ENCODE measurements at regions not wholly inside any gene's neighbourhood (a gene's known extent, or its start where the extent isn't known, plus 50 kb on each side); places are given as distances from the start of the nearest gene placed in this dataset.

DNA sequence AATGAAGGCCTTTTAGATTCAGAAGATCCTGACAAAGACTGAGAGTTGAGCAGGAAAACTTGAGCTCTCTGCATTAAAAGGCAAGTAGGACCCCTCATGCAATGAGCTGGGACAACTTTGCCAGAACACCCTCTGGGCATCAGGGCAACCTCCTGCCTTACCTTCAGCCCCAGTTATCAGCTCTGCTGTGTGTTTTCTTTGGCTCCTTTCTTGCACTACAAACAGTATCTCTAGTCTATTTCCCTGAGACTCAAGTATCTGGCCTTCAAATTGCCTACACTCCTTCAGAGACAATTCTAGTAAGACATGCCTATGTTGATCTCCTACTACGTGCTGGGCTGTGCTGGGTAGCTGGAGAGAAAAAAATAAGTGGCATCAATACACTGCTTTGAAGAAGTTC, 192.2 kb downstream of the MID1IP1 start:
- intact Hi-C loops (cut with micrococcal nuclease) = no loop called here
- Mint-ChIP-seq H3K4me3 (no peak overlapping the region), H3K27ac (no peak overlapping the region), H3K27me3 (no peaks in the 10 kb centered on the region), H3K4me1 (ENCODE audit: low read depth) (peaks cover 18% of the 10 kb centered on the region), H3K36me3 (ENCODE audit: low read depth) (no peaks in the 10 kb centered on the region), H3K9me3 (no peaks in the 10 kb centered on the region)

DNA sequence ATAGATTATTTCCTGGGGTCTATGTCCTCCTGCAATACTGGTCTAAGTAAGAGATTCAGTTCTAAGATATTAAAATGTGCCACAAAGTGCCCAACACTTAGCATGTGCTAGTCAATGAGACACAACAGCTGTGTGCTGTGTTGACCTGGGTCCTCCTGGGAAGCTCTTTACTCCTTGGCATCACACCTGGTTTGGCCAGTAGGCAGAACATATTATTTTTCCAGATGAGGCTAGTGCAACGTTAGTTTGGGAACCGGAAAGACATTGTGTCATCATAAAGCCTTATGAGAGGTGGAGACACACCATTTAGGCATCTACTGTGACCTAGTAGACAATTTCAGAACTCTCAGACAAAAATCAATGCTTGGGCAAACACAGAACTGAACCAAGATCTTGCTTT, 197.8 kb downstream of the MID1IP1 start:
- H3K4me3 Mint-ChIP-seq = no peak overlapping the region
- no peaks in the 10 kb centered on the region for H3K27me3 Mint-ChIP-seq
- no peak overlapping the region for H3K27ac Mint-ChIP-seq
- H3K36me3 Mint-ChIP-seq (ENCODE audit: low read depth) = no peaks in the 10 kb centered on the region
- intact Hi-C loops (cut with micrococcal nuclease) = no loop called here
- no peaks in the 10 kb centered on the region for H3K9me3 Mint-ChIP-seq
- H3K4me1 Mint-ChIP-seq (ENCODE audit: low read depth) = no peaks in the 10 kb centered on the region

DNA sequence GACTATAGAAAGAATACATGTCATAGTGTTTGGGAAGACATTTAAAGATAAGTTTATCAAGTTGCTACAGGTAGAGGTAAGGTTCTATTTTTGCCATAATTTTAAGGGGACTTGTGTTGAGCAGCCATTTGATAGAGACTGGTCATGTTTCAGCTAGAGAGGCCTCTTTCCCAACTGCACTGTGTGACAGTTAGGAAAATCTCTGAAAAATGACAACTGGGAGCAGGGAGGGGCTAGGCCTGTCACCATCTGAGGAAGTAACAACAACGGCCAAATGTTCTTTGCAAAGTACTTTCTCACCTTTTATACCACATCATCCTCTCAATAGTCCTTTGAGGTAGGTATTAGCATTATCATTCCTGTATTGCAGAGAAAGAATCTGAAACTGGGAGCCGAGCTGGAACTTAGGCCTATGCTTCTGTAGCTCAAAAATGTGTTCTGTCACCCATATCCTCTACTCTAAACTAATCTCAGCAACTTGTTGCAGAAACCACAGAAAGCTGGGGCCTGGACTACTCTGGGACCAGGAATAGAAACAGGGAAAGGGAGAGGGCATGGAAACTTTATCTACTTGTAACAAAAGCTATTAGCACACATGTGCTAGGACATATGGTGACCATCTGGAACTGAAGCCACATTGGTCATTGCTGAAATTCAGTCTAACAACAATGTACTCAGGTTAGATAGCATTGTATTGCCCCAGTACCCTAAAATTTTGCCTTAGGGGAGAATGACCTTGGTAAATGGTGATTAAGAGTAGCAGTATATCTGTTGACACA, 198.9 kb downstream of the MID1IP1 start:
- intact Hi-C loops (cut with micrococcal nuclease) = no loop called here
- Mint-ChIP-seq H3K27me3 (no peaks in the 10 kb centered on the region), H3K4me1 (ENCODE audit: low read depth) (no peaks in the 10 kb centered on the region), H3K9me3 (no peaks in the 10 kb centered on the region), H3K27ac (no peak overlapping the region), H3K36me3 (ENCODE audit: low read depth) (no peaks in the 10 kb centered on the region), H3K4me3 (no peak overlapping the region)

DNA sequence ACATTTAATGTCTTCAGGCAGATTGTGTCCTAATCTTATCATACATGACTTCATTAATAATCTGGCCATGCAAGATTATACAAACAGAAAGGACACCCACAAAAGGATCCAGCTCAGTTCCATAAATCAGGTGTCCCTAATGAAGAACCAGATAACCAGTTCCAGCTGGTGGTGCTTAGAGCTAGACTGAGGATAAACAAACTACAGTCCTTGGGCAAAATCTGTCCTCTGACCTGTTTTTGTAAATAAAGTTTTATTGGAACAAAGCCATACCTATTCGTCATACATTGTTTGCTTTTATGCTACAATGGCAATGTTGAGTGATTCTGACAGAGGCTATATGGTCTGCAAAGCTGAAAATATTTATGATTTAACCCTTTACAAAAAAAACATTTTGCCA, 199.5 kb downstream of the MID1IP1 start:
- no peaks in the 10 kb centered on the region for H3K27me3 Mint-ChIP-seq
- no peaks in the 10 kb centered on the region for H3K4me1 Mint-ChIP-seq (ENCODE audit: low read depth)
- no peak overlapping the region for H3K27ac Mint-ChIP-seq
- no peaks in the 10 kb centered on the region for H3K9me3 Mint-ChIP-seq
- intact Hi-C loops (cut with micrococcal nuclease) = no loop called here
- no peaks in the 10 kb centered on the region for H3K36me3 Mint-ChIP-seq (ENCODE audit: low read depth)
- no peak overlapping the region for H3K4me3 Mint-ChIP-seq

DNA sequence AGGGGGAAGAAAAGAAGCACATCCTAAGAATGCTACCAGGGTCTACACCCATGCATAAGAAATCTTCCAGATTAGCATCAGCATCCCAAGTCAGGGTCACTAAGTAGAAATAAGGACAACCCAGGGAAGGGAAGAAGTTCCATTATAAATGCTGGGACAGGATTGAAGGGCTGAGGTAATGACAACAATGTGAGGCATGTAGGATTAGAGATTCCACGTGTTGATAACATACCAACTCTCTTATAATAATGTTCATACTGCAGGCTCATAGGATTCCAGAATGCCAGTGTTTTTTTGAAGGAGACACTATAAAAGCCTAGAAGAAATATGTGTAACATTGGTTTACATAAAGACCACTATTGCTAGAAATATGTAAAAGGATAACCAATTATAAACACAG, 201.2 kb downstream of the MID1IP1 start:
- Mint-ChIP-seq H3K4me1 (ENCODE audit: low read depth) (no peaks in the 10 kb centered on the region), H3K9me3 (no peaks in the 10 kb centered on the region), H3K27me3 (no peaks in the 10 kb centered on the region), H3K4me3 (no peak overlapping the region), H3K27ac (no peak overlapping the region), H3K36me3 (ENCODE audit: low read depth) (no peaks in the 10 kb centered on the region)
- intact Hi-C loops (cut with micrococcal nuclease) = no loop called here

DNA sequence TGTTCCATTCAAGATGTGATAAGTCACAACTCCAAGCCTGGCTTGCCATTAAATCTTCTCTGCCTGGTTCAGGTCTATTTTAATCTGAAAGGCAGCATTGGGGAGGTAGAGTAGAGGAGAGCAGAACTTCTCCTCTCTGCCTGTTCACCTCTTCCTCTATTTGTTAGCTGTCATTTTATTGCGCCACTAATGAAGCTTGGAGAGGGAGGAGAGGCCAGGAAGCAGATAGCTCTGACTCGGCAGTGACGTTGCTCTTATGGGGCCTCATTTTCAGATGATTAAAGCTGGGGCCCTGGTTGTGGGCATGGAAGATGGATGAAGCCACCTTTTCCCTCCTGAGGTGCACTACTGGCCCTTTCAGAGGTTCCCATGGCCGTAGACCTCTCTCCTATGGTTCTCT, 207.3 kb downstream of the MID1IP1 start:
- Mint-ChIP-seq H3K4me1 (ENCODE audit: low read depth) (peaks cover 17% of the 10 kb centered on the region), H3K4me3 (no peak overlapping the region), H3K27me3 (no peaks in the 10 kb centered on the region), H3K9me3 (no peaks in the 10 kb centered on the region), H3K36me3 (ENCODE audit: low read depth) (no peaks in the 10 kb centered on the region), H3K27ac (no peak overlapping the region)
- intact Hi-C loops (cut with micrococcal nuclease) = no loop called here

DNA sequence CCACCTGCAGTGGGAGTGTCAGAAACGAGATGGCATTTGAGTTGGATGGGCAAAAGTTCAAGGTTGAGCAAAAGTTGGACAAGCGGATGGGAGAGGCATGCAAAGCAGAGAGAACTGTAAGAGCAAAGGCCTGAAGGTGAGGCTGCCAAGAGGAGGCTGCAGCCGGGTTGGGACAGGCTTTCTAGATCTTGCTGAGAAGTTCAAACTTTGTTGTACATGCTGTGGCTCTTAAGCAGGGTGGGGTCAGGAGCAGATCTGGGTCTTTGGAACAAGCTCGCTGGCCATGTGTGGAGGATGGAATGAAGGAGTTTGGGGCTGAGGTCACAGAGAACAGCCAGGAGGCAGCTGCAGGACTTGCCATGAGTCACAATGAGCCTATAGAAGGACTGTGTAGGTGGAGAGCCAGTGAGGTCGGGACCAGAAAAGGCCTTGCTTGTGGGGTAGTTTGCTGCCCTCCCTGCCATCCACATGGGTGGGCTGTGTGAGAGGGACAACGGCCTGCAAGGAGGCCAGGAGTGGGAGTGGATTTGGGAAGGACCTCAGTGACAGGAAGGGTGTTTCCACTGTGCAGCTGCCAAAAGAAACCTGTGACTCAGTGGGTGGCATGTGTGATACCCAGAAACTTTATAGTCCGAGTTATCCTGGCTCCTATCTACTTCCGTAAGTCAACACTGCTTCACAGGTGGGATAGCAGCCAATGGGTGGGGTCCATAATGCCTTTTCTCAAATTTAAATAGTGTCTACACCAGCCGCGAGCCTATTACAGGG, 210.4 kb downstream of the MID1IP1 start:
- H3K4me3 Mint-ChIP-seq = no peak overlapping the region
- no peak overlapping the region for H3K27ac Mint-ChIP-seq
- intact Hi-C loops (cut with micrococcal nuclease) = no loop called here
- no peaks in the 10 kb centered on the region for H3K9me3 Mint-ChIP-seq
- no peaks in the 10 kb centered on the region for H3K27me3 Mint-ChIP-seq
- H3K4me1 Mint-ChIP-seq (ENCODE audit: low read depth) = peaks cover 17% of the 10 kb centered on the region
- no peaks in the 10 kb centered on the region for H3K36me3 Mint-ChIP-seq (ENCODE audit: low read depth)

DNA sequence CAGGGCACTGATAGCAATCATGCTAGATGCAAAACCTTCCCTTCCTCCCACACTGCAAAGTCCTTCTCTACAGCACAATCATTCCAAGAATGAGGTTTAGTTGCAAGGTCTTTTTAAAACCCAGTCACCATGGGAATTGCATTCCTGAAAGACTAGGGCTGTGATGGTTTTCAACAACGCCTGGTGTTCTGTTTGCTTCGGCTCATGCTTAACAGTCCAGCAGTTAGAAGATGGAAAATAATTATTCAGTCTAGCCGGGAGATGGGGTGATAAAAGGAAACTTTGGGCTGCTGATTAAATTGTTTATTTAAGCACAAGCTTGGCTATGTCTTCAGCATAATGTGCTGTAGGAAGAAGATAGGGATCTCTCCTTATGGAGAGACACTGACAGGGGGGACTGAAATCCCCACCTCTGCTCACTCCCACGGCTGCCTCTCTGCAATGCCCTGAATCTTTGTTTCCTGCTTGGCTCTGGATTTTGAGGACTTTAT, 211.4 kb downstream of the MID1IP1 start:
- H3K27ac Mint-ChIP-seq = no peak overlapping the region
- H3K27me3 Mint-ChIP-seq = no peaks in the 10 kb centered on the region
- intact Hi-C loops (cut with micrococcal nuclease) = no loop called here
- H3K4me1 Mint-ChIP-seq (ENCODE audit: low read depth) = peaks cover 17% of the 10 kb centered on the region
- H3K36me3 Mint-ChIP-seq (ENCODE audit: low read depth) = no peaks in the 10 kb centered on the region
- no peaks in the 10 kb centered on the region for H3K9me3 Mint-ChIP-seq
- H3K4me3 Mint-ChIP-seq = no peak overlapping the region

DNA sequence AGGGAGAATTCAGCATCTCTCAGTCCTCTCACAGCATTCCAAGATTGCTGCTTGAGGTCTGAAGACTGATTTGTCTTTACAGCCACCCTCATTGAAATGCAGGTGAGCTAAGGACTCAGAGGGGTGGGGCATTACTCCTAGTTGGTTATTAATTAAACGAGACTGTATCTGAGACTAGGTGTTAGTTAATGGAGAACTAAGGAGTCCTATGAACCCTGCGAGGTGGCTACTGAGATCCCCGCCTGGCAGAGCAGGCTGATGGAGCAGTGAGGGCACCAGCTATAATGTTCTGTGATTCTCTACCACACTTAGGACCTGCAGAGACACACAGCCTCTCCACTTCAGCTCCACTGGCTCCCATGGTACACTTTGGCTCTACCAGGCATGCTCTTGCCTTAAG, 215.3 kb downstream of the MID1IP1 start:
- no peaks in the 10 kb centered on the region for H3K27me3 Mint-ChIP-seq
- no peak overlapping the region for H3K27ac Mint-ChIP-seq
- H3K4me1 Mint-ChIP-seq (ENCODE audit: low read depth) = peaks cover 14% of the 10 kb centered on the region
- H3K36me3 Mint-ChIP-seq (ENCODE audit: low read depth) = no peaks in the 10 kb centered on the region
- no peak overlapping the region for H3K4me3 Mint-ChIP-seq
- intact Hi-C loops (cut with micrococcal nuclease) = no loop called here
- no peaks in the 10 kb centered on the region for H3K9me3 Mint-ChIP-seq

DNA sequence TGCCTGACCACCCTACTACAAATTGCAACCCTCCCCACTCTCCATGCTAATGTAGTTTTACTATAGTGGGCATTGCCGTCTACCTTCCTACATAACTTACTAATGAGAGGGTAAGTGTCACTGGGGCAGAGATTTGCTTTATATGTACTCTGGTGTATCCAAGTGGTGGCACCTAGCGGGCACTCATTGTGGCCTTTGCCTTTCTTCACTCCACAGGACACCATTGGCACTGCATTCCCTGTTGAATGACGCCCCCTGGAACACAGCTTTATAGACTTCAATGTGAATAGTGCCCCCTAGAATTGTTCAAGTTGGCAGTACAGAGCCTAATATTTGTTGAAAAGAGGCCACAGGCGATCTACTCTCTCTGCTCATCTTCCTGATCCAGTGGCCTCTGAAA, 215.8 kb downstream of the MID1IP1 start:
- Mint-ChIP-seq H3K27ac (no peak overlapping the region), H3K9me3 (no peaks in the 10 kb centered on the region), H3K36me3 (ENCODE audit: low read depth) (no peaks in the 10 kb centered on the region), H3K4me1 (ENCODE audit: low read depth) (peaks cover 10% of the 10 kb centered on the region), H3K4me3 (no peak overlapping the region), H3K27me3 (no peaks in the 10 kb centered on the region)
- intact Hi-C loops (cut with micrococcal nuclease) = no loop called here

DNA sequence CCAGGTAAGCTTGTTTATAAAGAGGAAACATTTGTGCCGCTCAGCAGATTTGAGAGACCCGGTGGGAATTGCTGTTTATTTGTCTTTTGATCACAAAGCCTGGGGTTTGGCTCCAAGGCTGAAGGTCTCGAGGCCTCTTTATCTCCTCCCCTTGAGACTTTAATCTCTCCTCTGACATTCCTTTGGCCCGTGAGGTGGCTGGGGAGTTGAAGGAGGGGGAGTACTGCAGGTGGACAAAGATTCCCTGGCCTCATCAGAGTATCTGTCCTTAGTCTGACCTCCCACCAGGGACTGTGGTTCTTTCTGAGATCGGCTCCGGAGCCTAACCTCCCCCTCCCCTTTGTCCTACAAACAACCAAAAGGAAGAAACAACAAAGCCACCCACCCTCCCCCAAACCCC, 216.5 kb downstream of the MID1IP1 start:
- H3K9me3 Mint-ChIP-seq = no peaks in the 10 kb centered on the region
- no peak overlapping the region for H3K4me3 Mint-ChIP-seq
- H3K27ac Mint-ChIP-seq = no peak overlapping the region
- no peaks in the 10 kb centered on the region for H3K27me3 Mint-ChIP-seq
- intact Hi-C loops (cut with micrococcal nuclease) = no loop called here
- H3K36me3 Mint-ChIP-seq (ENCODE audit: low read depth) = no peaks in the 10 kb centered on the region
- peaks cover 10% of the 10 kb centered on the region for H3K4me1 Mint-ChIP-seq (ENCODE audit: low read depth)

DNA sequence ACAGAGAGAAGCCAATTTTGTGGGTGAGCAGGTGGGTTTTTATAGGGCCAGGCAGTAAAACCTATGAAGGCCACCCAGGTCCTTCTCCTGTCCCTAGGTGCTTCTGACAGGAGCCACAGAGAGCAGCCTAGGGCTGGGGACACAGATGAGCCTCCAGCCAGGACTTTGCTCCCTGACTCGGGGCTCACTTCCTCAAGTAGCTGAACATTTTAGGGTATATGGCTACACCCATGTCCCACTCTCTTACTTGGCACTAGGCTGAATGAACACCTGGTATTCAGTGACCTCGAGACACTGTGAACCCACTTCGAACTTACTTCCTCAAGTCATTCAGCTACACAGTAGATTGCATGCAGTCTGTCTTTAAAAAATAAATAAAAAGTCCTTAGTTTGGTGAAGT, 217.3 kb downstream of the MID1IP1 start:
- intact Hi-C loops (cut with micrococcal nuclease) = no loop called here
- no peak overlapping the region for H3K27ac Mint-ChIP-seq
- H3K4me1 Mint-ChIP-seq (ENCODE audit: low read depth) = peaks cover 10% of the 10 kb centered on the region
- no peaks in the 10 kb centered on the region for H3K9me3 Mint-ChIP-seq
- no peaks in the 10 kb centered on the region for H3K36me3 Mint-ChIP-seq (ENCODE audit: low read depth)
- H3K27me3 Mint-ChIP-seq = no peaks in the 10 kb centered on the region
- H3K4me3 Mint-ChIP-seq = no peak overlapping the region

DNA sequence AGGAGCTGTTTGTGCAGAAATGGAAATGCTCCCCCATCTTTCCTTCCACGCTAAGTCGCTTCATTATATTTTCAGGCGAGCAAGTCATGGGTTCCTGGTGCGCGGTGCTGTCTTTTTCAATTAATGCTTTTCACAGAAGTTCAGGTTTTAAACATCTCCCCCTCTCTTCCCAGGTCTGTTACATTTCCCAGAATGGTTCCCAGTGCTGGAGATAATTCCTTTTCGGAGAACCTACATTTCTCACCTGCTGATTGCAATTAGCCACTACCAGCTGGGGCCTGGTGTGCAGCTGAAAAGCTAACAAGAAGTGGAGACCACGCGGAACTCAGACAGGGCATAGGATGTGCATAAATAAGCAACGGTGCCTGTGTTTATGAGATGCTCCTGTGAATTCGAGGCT, 217.8 kb downstream of the MID1IP1 start:
- H3K27ac Mint-ChIP-seq = no peak overlapping the region
- intact Hi-C loops (cut with micrococcal nuclease) = no loop called here

DNA sequence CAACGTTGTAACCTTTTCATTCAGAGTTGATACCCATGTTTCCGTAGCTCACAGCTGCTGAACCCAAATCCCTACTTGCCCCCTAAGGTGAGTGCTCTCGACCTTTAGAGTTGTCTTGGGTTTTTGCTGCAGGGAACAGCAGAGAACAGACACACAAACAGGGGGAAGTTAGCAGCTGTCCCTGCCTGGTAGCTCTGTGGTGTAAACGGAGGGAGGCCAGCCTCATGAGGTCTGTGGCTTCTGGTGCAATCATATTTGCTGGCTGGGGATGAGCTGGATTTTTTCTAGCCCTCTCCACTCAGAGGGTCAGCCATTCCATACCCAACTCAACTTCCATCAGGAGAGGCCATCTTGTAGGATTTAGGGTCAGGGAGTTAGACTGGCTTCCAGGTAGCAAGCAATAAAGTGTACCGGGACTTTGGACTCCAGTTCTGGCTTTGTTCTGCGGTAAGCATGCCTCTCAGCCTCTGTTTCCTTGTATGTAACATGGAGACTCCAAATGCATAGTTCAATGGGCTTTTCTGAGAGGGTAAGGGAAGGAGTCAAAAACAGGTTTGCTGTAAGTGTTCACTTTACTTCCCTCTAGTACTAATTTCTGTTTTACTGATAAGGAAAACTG, 218.9 kb downstream of the MID1IP1 start:
- Mint-ChIP-seq H3K4me3 (no peak overlapping the region), H3K9me3 (no peaks in the 10 kb centered on the region), H3K36me3 (ENCODE audit: low read depth) (no peaks in the 10 kb centered on the region), H3K27me3 (no peaks in the 10 kb centered on the region), H3K27ac (no peak overlapping the region), H3K4me1 (ENCODE audit: low read depth) (peaks cover 10% of the 10 kb centered on the region)
- intact Hi-C loops (cut with micrococcal nuclease) = no loop called here

More for the DNA sequence above, 217.8 kb downstream of the MID1IP1 start:
- Mint-ChIP-seq H3K4me1 (ENCODE audit: low read depth) (peaks cover 10% of the 10 kb centered on the region), H3K27me3 (no peaks in the 10 kb centered on the region), H3K9me3 (no peaks in the 10 kb centered on the region), H3K36me3 (ENCODE audit: low read depth) (no peaks in the 10 kb centered on the region), H3K4me3 (no peak overlapping the region)
